HG03103 (cell line): ENCODE measurements at regions not wholly inside any gene's neighbourhood (a gene's known extent, or its start where the extent isn't known, plus 50 kb on each side); places are given as distances from the start of the nearest gene placed in this dataset.

ENCODE experiments used
- ATAC-seq: cut with Tn5 transposase; IDR thresholded peaks from one replicate; pipeline ENCODE4 v1.9.1; 2021; ENCODE audit warnings: low read depth; ENCODE audit not compliant: unreplicated experiment

GRCh38 chr14:101186992-101187815 is 283.7 kb upstream of the RTL1 start:
- no peak for ATAC-seq

- ATAC-seq: no peak
These were observed 284.5 kb upstream of the RTL1 start for GRCh38 chr14:101187816-101188570.

- no peak for ATAC-seq
These were observed 285.0 kb upstream of the RTL1 start for GRCh38 chr14:101188571-101188915.

- ATAC-seq: no peak
These were observed 285.7 kb upstream of the RTL1 start for GRCh38 chr14:101189266-101189665.

- no peak for ATAC-seq
These were observed 286.5 kb upstream of the RTL1 start for GRCh38 chr14:101189962-101190560.

- no peak for ATAC-seq
These were observed 287.7 kb upstream of the RTL1 start for GRCh38 chr14:101191101-101191720.

GRCh38 chr14:101191721-101192660 is 288.5 kb upstream of the RTL1 start:
- no peak for ATAC-seq

- no peak for ATAC-seq
These were observed 289.1 kb upstream of the RTL1 start for GRCh38 chr14:101192661-101193000.

GRCh38 chr14:101193106-101193844 is 289.8 kb upstream of the RTL1 start:
- no peak for ATAC-seq

GRCh38 chr14:101193845-101194372 is 290.4 kb upstream of the RTL1 start:
- ATAC-seq: no peak

- no peak for ATAC-seq
These were observed 291.1 kb upstream of the RTL1 start for GRCh38 chr14:101194373-101195308.

- no peak for ATAC-seq
These were observed 291.9 kb upstream of the RTL1 start for GRCh38 chr14:101195309-101195901.

GRCh38 chr14:101196051-101196712 is 292.7 kb upstream of the RTL1 start:
- no peak for ATAC-seq

GRCh38 chr14:101196795-101197590 is 293.5 kb upstream of the RTL1 start:
- no peak for ATAC-seq

GRCh38 chr14:101197595-101198397 is 294.3 kb upstream of the RTL1 start:
- ATAC-seq: no peak
